Pulmonary artery endothelial cell (primary cell): ENCODE measurements at regions not wholly inside any gene's neighbourhood (a gene's known extent, or its start where the extent isn't known, plus 50 kb on each side); places are given as distances from the start of the nearest gene placed in this dataset.
"Not testable (repeated sequence)": the region's sequence is repeated elsewhere in the genome, so short reads cannot be mapped to it uniquely, and the experiment has no call there.

Experiments used
- DNase-seq: peaks from one replicate; pipeline ENCODE4 v3.0.0-alpha.2; 2011; ENCODE audit warnings: low read depth, low spot score

DNA sequence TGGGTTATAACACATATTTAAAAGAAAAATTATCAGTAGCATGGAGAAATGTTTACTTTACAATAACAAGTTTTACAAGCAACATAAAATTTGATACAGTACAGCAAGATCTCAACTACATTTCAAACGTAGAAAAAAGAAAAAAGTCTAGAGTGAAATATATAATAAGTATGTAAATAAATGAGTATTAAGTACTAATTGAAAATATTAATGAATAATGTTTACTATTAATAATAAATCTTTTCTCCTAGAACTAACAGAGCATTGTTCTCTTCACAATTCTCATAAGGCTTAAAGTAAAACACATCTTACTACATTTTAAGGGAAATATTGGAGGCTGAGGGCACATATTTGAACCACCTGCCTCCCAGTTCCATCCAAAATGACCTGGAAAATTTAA lies 72.1 kb downstream of the TMEM212 start:
- no peak for DNase-seq

DNA sequence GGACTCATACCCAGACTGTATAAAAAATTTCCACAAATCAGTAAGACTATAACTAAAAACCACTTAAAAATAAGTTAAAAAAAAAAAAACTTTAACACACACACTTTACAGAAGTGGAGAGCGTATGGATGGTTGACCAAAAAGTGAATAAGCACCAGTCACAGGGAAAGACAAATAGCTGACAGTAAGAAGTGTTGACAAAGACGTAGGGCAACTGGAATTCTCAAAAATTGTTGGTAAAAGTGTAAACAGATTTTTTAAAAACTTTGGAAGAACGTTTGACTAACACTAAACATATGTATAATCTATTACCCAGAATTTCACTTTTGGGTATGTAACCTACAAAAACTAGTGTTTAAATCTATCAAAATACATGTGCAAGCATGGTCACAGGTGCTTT lies 73.7 kb downstream of the TMEM212 start:
- no peak for DNase-seq

DNA sequence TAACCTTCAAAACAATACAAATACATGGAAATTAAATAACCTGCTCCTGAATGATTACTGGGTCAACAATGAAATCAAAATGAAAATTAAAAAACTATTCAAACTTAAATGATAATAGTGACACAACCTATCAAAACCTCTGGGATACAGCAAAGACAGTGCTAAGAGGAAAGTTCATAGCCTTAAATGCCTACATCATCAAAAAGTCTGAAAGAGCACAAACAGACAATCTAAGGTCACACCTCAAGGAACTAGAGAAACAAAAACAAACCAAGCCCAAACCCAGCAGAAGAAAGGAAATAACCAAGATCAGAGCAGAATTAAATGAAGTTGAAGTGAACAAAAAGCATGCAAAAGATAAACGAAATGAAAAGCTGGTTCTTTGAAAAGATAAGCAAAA lies 79.5 kb downstream of the TMEM212 start:
- DNase-seq = not testable (repeated sequence)

DNA sequence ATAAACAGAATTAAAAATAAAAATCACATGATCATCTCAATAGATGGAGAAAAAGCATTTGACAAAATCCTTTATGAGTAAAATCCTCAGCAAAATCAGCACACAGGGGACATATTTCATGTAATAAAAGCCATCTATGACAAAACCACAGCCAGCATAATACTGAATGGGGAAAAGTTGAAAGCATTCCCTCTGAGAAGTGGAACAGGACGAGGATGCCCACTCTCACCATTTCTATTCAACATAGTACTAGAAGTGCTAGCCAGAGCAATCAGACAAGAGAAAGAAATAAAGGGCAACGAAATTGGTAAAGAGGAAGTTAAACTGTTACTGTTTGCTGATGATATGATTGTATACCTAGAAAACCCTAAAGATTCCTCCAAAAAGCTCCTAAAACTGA lies 80.5 kb downstream of the TMEM212 start:
- DNase-seq = not testable (repeated sequence)

DNA sequence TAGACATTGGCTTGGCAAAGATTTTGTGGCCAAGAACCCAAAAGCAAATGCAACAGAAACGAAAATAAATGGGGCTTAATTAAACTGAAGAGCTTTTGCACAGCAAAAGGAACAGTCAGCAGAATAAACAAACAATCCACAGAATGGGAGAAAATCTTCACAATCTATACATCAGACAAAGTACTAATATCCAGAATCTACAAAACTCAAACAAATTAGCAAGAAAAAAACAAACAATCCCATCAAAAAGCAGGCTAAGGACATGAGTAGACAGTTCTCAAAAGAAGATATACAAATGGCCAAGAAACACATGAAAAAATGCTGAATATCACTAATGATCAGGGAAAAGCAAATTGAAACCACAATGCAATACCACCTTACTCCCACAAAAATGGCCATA lies 81.7 kb downstream of the TMEM212 start:
- not testable (repeated sequence) for DNase-seq

DNA sequence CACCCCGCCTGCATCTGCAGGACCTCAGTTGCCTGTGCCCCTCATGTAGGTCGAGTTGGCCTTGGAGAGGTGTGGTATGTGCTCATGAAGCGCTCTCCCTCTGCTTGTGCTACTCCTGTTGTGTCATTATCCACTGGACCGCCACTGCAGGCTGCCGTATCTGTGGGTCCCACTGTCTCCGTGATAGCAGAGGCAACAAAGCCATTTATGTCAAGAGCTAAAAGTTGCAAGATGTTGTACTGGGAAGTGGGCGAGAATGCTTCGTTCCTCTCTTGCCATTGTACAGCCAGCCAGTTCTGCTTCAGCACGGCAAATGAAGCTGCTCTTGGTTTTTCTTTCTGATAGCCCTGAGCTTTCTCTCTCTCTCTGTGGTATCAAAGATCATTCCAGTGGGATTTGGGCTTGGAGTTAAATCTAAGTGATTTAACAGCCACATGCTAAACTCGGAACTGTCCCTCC lies 89.0 kb downstream of the TMEM212 start:
- DNase-seq = no peak

DNA sequence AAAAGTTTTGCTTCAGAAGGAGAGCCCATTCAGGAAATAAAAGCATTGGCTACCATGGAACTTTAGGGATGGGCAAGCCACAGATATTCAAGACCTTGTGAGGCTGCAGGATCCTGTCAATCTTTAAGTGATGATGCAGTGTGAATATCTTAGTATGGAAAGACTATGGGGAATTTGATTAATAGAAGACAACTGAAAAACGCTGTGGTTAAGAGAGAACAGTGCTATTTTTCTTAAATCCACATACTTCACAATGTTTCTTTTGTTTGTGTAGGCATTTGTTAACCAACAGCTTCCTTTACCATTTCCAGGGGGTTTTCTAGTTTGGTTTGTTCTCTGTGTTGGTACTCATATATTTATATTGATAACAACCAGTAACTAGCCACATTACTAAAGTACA lies 90.3 kb downstream of the TMEM212 start:
- DNase-seq = no peak

DNA sequence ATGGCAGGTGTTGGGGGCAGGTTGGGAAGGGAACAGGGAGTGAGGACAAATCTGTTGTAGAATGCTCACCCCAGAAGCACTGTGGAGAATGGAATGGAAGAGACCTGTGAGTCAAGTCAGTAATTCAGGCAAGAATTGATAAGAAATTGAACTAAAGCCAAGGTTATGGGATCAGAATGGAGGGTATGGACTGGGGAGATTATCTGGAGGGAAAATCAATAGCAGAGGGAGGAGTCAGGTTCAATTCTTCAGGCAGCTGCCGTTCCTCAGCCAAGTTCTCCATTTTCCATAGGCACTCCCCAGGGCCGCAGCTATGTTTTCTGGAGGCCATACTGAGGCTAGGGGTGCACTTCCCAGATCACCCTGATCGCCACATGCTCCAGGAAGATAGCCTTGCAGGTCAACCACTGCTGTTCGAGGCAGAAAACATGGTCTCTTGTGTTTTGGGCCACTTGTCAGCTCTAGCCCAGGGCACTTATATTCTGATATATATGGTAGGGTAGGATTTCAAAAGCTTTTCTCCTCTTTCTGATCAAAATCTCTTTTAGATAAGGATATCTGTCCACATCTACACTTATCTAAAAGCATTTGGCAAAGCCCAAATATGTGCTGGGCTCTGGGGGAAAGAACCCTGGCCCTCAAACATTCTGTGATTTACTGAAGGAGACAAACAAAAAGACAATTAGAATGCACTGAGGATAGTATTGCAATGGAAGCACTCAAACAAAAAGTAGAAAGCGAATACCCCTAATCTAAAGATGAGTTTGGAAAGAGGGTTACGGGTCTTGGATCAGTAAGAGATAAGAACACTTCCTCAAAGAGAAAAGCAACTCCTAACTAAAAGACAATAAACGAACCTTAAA lies 92.3 kb downstream of the TMEM212 start:
- no peak for DNase-seq

DNA sequence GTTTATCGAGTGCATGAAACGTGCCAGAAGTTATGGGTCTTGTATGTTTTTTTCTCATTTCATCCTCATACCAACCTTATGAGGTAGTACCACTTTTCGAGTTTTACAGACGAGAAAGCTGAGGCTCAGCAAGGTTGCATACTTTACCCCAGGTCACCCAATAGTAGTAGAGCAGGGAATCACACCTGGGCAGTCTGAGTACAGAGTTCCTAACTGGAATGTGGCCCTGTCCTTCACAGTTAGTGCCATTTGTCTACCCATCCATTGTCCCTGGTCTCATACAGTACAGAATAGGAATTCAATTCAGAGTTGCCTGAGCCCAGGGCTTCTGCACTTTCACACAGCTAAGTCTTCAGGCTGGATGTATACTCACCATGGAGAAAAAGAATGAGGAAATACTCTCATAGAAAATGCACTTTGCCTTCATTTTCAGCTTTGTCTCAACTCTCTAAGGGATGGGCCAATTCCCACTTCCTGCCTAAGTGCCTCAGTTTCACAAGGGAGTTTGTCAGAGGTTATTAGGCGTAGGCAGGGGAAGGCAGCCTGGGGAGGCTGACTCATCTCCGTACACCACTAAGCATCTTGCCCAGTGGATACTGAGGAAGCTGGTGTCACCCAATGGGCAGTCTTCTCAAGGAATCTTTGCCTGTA lies 93.2 kb downstream of the TMEM212 start:
- no peak for DNase-seq

DNA sequence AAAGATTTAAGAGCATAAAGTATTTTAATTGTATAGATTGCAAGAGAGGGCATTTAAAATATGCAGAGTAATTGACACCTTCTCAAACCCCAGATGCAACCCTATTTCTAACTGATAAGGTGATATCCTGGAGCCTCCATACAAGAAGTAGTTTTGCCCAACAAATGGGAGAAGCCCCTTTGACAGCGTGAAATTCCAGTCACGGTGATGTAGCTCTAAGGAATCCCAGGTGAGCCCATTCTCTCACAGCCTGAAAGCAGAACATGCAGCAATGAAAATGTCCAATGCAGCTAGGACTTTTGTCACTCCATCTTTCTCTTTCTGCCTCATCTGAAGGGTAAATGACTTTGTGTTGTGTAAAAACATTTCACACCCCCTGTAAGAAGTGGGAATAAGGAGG lies 96.4 kb downstream of the TMEM212 start:
- no peak for DNase-seq

DNA sequence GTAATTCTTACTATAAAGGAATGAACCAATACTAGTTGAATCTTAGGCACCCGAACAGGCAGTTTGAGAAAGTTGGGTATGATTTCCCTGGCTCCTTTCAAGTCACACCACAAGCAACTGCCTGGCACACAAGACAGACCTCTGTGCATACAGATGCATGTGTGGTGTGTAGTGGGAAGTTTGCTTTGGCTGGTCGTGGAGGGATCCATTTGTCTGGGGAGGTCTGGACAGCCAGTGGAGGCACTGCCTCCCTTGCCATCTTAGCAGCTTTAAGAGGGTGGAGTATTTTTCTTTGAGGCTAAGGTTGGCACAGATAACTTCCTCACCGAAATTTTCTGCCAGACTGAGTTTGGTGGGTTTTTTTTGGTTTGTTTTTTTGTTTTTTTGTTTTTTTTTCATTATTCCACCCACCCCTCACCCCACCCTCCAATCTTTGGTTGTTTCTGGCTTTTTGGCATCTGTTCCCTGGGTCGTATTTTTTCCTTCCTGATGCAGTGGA lies 97.1 kb downstream of the TMEM212 start:
- no peak for DNase-seq

DNA sequence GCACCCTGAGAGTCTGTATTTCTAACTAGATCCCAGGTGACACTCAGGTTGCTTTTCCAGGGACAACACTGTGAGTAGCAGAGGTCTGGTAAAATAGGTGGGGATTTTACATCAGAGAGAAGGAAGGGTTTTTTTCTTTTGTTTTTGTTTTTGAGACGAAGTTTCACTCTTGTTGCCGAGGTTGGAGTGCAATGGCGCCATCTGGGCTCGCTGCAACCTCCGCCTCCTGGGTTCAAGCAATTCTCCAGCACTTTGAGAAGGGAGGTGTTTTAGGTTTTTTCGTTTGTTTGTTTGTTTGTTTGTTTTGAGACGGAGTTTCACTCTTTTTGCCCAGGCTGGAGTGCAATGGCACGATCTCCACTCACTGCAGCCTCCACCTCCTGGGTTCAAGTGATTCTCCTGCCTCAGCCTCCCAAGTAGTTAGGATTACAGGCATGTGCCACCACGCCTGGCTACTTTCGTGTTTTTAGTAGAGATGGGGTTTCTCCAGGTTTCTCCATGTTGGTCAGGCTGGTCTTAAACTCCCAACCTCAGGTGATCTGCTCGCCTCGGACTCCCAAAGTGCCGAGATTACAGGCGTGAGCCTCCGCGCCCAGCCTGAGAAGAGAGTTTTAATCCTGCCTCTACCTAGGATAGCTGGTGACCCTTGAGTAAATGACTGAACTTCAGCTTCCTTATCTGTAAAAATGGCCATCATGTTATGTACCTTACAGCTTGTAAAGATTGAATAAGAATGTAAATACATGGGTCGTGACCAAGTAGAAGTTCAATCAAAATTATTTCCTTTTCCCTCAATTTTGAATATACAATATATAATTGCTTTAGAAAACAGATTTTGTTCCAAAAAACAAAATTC lies 95.9 kb upstream of the FNDC3B start:
- no peak for DNase-seq

DNA sequence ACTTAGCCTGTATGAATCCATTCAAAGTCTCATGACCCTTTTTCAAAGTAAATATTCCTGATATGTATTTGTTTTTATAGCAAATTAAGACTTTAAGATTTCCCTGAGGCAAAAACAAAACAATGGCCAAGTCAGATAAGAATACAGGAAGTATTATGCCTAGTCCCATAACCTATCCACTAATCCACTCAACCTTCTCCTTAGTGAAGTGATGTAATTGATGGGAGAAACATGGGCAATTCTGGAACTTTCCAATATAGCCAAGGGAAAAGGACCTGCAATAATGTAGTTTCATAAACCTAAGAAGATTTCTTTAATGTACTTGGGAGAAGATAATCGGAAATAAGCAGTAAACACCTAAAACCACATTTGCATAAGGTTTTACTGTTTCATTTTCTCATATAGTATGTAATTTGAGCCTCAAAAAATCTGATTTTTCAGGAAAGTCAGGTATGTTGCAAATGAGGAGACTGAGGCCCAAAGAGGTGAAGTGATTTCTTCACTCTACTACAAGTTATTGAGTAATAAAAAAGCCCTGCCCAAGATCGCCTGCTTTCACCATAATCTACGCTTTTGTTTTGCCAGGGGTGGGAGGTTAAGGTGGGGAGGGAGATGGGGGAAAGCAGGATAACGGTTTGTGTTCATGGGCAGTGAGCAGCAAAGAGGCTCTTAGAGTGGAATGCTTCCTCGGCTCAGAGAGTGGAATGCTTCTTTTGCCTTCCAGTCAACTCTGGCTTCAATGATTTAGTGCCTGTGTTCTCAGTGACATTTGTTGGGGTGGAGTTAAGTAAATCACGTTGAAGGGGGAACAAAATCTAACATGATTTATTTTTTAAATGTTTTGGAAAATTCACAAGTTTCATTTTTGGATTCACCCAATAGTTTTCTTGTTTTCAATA lies 95.0 kb upstream of the FNDC3B start:
- DNase-seq = peak; percentile 46

DNA sequence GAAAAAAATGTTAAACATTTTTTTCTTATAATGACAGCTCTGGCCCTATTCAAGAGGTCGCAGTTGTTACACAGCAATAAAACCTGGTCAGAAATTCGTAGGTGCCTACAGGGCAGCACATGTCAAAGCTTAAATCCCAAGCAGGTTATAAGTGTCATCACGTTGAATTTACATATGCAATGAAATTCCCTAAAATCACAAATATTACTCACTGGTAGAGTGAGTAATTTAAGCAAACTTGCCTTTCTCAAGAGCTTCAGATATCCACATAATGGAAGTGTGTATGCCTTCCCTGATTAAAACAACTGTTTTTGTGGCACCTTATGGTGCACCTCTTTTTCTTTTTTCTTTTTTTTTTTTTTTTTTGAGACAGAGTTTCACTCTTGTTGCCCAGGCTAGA lies 90.7 kb upstream of the FNDC3B start:
- DNase-seq = no peak

DNA sequence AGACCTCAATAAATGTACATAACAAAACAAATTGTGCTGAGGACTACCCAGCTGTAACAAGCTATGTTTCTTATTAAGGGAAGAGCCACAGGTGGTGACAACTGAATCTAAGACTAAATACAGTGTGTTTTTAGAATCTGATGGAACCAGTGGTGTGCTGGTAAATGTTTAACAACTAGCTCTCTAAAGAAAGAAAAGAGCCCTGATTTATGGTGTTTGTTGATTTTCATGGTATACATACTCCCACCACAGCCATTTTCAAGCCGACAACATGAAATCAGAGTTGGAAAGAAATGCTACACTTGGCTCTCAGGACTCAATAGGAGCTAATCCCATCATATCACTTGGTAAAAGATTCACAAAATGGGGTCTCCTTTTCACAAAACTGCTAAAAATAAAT lies 89.8 kb upstream of the FNDC3B start:
- DNase-seq = no peak

DNA sequence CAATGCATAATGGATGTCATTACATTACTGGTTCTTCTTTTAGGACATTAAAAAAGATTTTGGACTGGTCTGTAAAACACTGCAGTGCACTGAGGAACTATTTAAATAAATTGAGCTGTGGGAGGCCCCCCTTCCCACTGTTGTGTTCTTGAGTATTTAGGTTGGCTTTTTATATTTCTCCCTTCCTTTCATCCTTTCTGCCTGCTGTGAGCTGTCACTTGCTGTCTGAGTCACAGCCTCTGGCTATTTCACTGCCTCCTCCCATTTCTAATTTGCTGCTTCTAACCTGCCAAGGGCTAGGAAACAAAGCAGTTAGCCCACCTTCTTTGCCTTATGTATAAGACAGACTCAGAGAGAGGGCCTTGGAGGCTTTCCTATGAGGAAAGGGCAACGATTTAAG lies 89.0 kb upstream of the FNDC3B start:
- peak; percentile 17 for DNase-seq

DNA sequence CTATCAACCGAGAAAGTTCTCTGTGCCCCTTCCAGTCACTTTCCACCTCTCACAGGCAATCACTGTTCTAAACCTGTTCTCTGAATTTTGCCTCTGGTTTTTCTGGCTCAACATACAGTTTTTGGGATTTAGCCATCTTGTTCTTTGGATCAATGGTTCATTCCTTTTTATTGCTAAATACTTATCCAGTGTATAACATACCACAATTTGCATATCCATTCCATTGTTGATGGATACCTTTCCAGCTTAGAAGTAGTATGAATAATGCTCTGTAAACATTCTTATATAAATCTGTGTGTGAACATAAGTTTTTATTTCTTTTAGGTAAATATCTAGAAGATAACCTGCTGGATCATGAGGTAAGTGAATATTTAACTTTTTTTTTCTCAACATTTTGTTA lies 87.8 kb upstream of the FNDC3B start:
- no peak for DNase-seq

DNA sequence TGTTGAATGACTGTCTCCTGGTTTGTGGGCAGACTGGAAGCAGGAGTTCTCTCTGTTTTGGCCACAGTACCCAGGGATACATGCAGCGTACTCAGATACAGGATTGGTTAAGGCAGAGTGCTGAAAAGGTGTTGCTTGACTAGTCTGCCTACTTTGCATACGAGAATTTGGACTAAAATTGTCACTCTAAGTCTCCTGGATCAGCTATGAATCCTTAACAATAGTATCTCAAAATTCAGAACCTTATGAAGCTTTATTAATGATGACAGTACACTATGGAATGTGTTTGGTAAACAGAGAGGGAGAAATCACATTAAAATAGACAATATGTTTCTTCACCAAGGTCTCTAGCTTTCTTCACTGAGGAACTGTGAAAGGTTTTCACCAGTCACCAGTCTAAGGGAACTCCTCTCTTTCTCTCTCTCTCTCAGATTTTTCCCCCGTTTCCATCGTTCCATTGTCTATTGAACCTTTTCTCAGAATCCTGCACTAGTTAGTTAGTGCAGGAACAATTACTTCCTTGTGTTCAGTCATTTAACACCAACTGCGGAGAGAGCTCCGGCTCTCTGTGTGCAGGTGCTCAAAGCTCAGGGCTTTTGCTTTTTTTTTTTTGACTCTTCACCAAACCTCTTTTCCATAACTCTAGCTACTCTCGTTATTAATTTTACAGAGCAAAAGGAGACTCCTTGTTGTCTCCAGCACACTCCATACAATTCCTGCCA lies 85.9 kb upstream of the FNDC3B start:
- no peak for DNase-seq

DNA sequence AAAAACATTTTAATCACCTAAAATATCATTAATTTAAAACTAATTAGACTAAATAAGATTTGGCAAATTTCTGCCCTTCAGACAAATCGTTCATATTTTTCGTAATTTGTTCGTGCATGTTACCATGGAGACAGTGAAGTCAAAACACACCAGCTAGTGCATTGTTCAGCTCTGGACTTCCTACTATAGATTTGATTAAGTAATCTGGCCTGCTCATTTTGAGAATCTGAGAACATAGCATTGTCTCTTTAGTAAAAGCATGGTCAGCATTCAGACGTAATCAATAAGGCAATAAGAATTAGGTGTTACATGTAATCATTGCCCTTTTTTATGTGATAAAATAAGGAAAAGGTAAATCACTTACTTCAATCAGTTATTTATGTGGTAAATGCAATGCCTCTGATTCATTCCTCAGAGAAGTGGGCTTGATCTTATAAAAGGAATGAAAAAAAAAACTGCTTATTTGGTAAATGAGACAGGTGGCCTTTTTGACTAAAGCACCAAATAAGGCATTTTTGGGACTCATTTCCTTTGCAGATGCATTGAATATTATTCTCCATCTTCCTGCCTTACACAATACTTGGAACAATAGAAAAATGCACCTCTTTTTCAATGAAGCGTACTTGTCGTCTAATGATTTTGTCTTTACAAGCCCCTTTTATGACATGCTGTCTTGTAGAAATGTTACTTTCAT lies 84.5 kb upstream of the FNDC3B start:
- DNase-seq = peak; percentile 62

DNA sequence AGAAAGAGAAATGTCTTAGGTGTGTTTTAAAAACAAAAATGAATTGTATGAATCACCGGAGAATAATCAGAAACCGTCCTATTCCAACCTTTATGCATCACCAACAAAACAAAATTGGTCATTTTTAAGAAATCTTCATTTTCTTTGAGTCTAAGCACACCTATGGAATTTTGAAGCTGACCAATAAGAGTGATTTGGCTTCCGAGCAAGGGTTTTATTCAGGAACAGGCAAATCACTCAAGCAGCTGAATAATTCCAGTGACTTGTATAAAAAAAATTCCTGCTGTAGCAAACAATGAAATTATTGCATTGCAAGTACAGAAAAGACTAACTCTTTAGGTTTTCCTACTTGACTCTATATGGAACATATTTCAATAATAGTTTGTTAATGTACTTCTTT lies 83.8 kb upstream of the FNDC3B start:
- no peak for DNase-seq
